SK-N-SH (cell line): ENCODE measurements at regions not wholly inside any gene's neighbourhood (a gene's known extent, or its start where the extent isn't known, plus 50 kb on each side); places are given as distances from the start of the nearest gene placed in this dataset.

Experiments
- CTCF ChIA-PET: fragments of 300-600, 350-600 bp; formaldehyde crosslinking; extraction: SDS; loops from one replicate; lab custom pipeline; 2021; lab: Yijun Ruan, JAX
- POLR2A ChIA-PET: fragments of 350-600 bp; sonication (Branson Sonifier 250); formaldehyde crosslinking; extraction: SDS; loops from one replicate; lab custom pipeline; 2020; ENCODE audit warnings: antibody characterized with exemption, inconsistent platforms; lab: Yijun Ruan, JAX
- DNase-seq: peaks from one replicate; pipeline ENCODE4 v3.0.0; 2012
- H2AFZ ChIP-seq: fragments of 200-600 bp; sonication (generic); 2 replicates; pipeline ENCODE4 v1.8.1; 2016; ENCODE audit warnings: antibody characterized with exemption, mild to moderate bottlenecking, low read depth
- H3F3A ChIP-seq: fragments of 200-600 bp; sonication (generic); replicated peaks from 2 replicates; pipeline ENCODE3; 2016; ENCODE audit warnings: antibody characterized with exemption, mild to moderate bottlenecking; ENCODE audit not compliant: insufficient read depth
- H3K27ac ChIP-seq, 2 experiments: fragments of 200-500 bp in 1 of 2; fragments of 200-600 bp in 1 of 2; sonication (Bioruptor generic) in 1 of 2; sonication (generic), shearing (Covaris generic) in 1 of 2; 2 replicates each; pipeline versions ENCODE4 v1.5.1 to v1.6.1; 2014 to 2016; ENCODE audit warnings: low read depth in 2 of 2, inconsistent platforms in 1 of 2, low read length in 1 of 2, mild to moderate bottlenecking in 1 of 2, mixed read lengths in 1 of 2
- H3K27me3 ChIP-seq: fragments of 200-600 bp; sonication (generic), shearing (Covaris generic); 2 replicates; pipeline ENCODE4 v1.6.1; 2016; ENCODE audit warnings: mixed run types; ENCODE audit not compliant: insufficient read depth
- H3K36me3 ChIP-seq, 2 experiments: fragments of 200-500 bp in 1 of 2; fragments of 200-600 bp in 1 of 2; sonication (Bioruptor generic) in 1 of 2; sonication (generic) in 1 of 2; replicated peaks in 1 of 2; 2 replicates each; pipeline versions ENCODE3 to v1.5.1; 2014 to 2016; ENCODE audit warnings: low read length in 1 of 2, mild to moderate bottlenecking in 1 of 2; ENCODE audit not compliant: insufficient read depth in 2 of 2, control insufficient read depth in 1 of 2
- H3K4me1 ChIP-seq, 2 experiments: fragments of 200-500 bp in 1 of 2; fragments of 200-600 bp in 1 of 2; sonication (Bioruptor generic) in 1 of 2; sonication (generic), shearing (Covaris generic) in 1 of 2; 2 replicates each; pipeline versions ENCODE4 v1.5.1 to v1.6.1; 2014 to 2016; ENCODE audit warnings: low read depth in 1 of 2, low read length in 1 of 2, mixed run types in 1 of 2; ENCODE audit not compliant: insufficient read depth in 2 of 2, control insufficient read depth in 1 of 2
- H3K4me2 ChIP-seq: fragments of 200-600 bp; sonication (generic), shearing (Covaris generic); 2 replicates; pipeline ENCODE4 v1.6.1; 2017; ENCODE audit warnings: mixed run types
- H3K4me3 ChIP-seq, 2 experiments: fragments of 200-500 bp in 1 of 2; fragments of 200-600 bp in 1 of 2; sonication (Bioruptor generic) in 1 of 2; sonication (generic), shearing (Covaris generic) in 1 of 2; 2 replicates each; pipeline versions ENCODE4 v1.5.1 to v1.8.1; 2014 to 2016; ENCODE audit warnings: low read depth in 2 of 2, inconsistent platforms in 1 of 2, low read length in 1 of 2, mild to moderate bottlenecking in 1 of 2, mixed read lengths in 1 of 2, moderate library complexity in 1 of 2
- H3K79me2 ChIP-seq: fragments of 200-600 bp; sonication (generic); 2 replicates; pipeline ENCODE4 v1.8.1; 2017; ENCODE audit warnings: mild to moderate bottlenecking; ENCODE audit not compliant: insufficient read depth
- H3K9ac ChIP-seq: fragments of 200-600 bp; sonication (generic); 2 replicates; pipeline ENCODE4 v1.6.1; 2017; ENCODE audit warnings: mixed run types
- H3K9me2 ChIP-seq: fragments of 200-600 bp; sonication (generic); 2 replicates; pipeline ENCODE4 v1.6.1; 2017; ENCODE audit warnings: mixed run types
- H3K9me3 ChIP-seq: fragments of 200-600 bp; sonication (generic); 2 replicates; pipeline ENCODE4 v1.6.1; 2017; ENCODE audit warnings: mixed run types, mild to moderate bottlenecking, moderate library complexity
- H4K20me1 ChIP-seq: fragments of 200-600 bp; sonication (generic); 2 replicates; pipeline ENCODE4 v1.6.1; 2017; ENCODE audit warnings: mild to moderate bottlenecking, mixed run types; ENCODE audit not compliant: insufficient read depth
- EP300 ChIP-seq, 2 experiments: IDR thresholded peaks; 2 replicates each; pipeline versions ENCODE4 v1.4.0 to v1.6.1; 2012; ENCODE audit warnings: borderline replicate concordance in 1 of 2, low read depth in 1 of 2, low read length in 1 of 2
- FOXJ3 ChIP-seq: sonication (generic); formaldehyde crosslinking; IDR thresholded peaks from 2 replicates; pipeline ENCODE4 v1.5.1; 2020; ENCODE audit warnings: mild to moderate bottlenecking, missing genetic modification reagents
- GABPA ChIP-seq: IDR thresholded peaks from 2 replicates; pipeline ENCODE4 v1.4.0; 2012; ENCODE audit warnings: low read depth, mild to moderate bottlenecking
- GATA2 ChIP-seq: sonication (generic); formaldehyde crosslinking; IDR thresholded peaks from 2 replicates; pipeline ENCODE4 v1.5.0; 2020; ENCODE audit warnings: mild to moderate bottlenecking, missing genetic modification reagents
- IRF3 ChIP-seq: fragments of 150-350 bp; IDR thresholded peaks from 2 replicates; pipeline ENCODE4 v1.6.1; 2016; ENCODE audit warnings: mild to moderate bottlenecking, low read depth, low read length
- JUND ChIP-seq: IDR thresholded peaks from 2 replicates; pipeline ENCODE4 v1.4.0; 2012
- NFIC ChIP-seq: IDR thresholded peaks from 2 replicates; pipeline ENCODE4 v1.4.0; 2012; ENCODE audit warnings: borderline replicate concordance
- NRF1 ChIP-seq: IDR thresholded peaks from 2 replicates; pipeline ENCODE4 v1.6.1; 2012; ENCODE audit warnings: low read depth, mild to moderate bottlenecking, low read length
- PBX3 ChIP-seq: IDR thresholded peaks from 2 replicates; pipeline ENCODE4; 2012
- POLR2AphosphoS5 ChIP-seq: IDR thresholded peaks from 2 replicates; pipeline ENCODE4 v1.6.1; 2012; ENCODE audit warnings: low read depth, low read length
- REST ChIP-seq: IDR thresholded peaks from 2 replicates; pipeline ENCODE4 v1.6.1; 2012; ENCODE audit warnings: mild to moderate bottlenecking, low read depth, low read length, moderate library complexity
- RFX5 ChIP-seq: IDR thresholded peaks from 2 replicates; pipeline ENCODE4 v1.6.1; 2012; ENCODE audit warnings: mild to moderate bottlenecking, improper control_type of control experiment, low read length
- SMC3 ChIP-seq: IDR thresholded peaks from 2 replicates; pipeline ENCODE4 v1.6.1; 2012; ENCODE audit warnings: low read depth, low read length, improper control_type of control experiment
- TAF1 ChIP-seq: IDR thresholded peaks from 2 replicates; pipeline ENCODE4 v1.6.1; 2012; ENCODE audit warnings: low read depth, mild to moderate bottlenecking, low read length, moderate library complexity, borderline replicate concordance
- TEAD4 ChIP-seq: IDR thresholded peaks from 2 replicates; pipeline ENCODE4 v1.4.0; 2012; ENCODE audit warnings: mild to moderate bottlenecking, borderline replicate concordance; ENCODE audit not compliant: insufficient read depth
- USF2 ChIP-seq: fragments of 150-350 bp; IDR thresholded peaks from 2 replicates; pipeline ENCODE4 v1.6.1; 2017; ENCODE audit warnings: antibody characterized with exemption, low read length, low read depth, borderline replicate concordance
- YY1 ChIP-seq: IDR thresholded peaks from 2 replicates; pipeline ENCODE4 v1.4.0; 2012; ENCODE audit warnings: low read depth, mild to moderate bottlenecking
- WGBS: methylation state at CpG from one replicate; pipeline ENCODE4 v1.1.6; 2017; ENCODE audit warnings: low lambda C conversion rate; 5-methylcytosine and 5-hydroxymethylcytosine counted together

- H3K27me3 ChIP-seq: no peaks in the 10 kb centered on the region
- H4K20me1 ChIP-seq: no peaks in the 10 kb centered on the region
- H3K9me2 ChIP-seq: 0 out of 2 replicates have a peak, but pooled peaks cover 4% of the 10 kb centered on the region
- no peak for DNase-seq
- no peak overlapping the region for H3K9ac ChIP-seq
- no peak overlapping the region for H2AFZ ChIP-seq
- no peaks in the 10 kb centered on the region for H3K79me2 ChIP-seq
- H3K4me3 ChIP-seq: no peak overlapping the region
- POLR2A ChIA-PET: no interaction called here
- no peaks in the 10 kb centered on the region for H3K4me1 ChIP-seq
- no peaks in the 10 kb centered on the region for H3F3A ChIP-seq
- H3K9me3 ChIP-seq: no peaks in the 10 kb centered on the region
- H3K4me2 ChIP-seq: no peak overlapping the region
- 13% methylated on average over 5 of the region's 5 CpGs for WGBS
- CTCF ChIA-PET: no interaction called here
- TF ChIP-seq PBX3: no peak
- TF ChIP-seq USF2: no peak
- no peak for TF ChIP-seq FOXJ3
- no peak for TF ChIP-seq RFX5
- no peak for TF ChIP-seq SMC3
- TF ChIP-seq GABPA: no peak
- TF ChIP-seq POLR2AphosphoS5: no peak
- no peak for TF ChIP-seq JUND
- TF ChIP-seq REST: no peak
- TF ChIP-seq TEAD4: no peak
- no peak for TF ChIP-seq IRF3
- no peak for TF ChIP-seq EP300 (IDR thresholded peaks at IDR 0.05; ENCODE audit: borderline replicate concordance in 1 of 2, low read depth in 1 of 2, low read length in 1 of 2)
- no peak for TF ChIP-seq NRF1
- TF ChIP-seq GATA2 (CRISPR knock-in tag): no peak
- no peak for TF ChIP-seq NFIC
- no peak for TF ChIP-seq TAF1
- no peak for TF ChIP-seq YY1
- H3K27ac ChIP-seq: no peak overlapping the region
- H3K36me3 ChIP-seq: no peaks in the 10 kb centered on the region
Measured at GRCh38 chr12:127911291-127911690, 355.7 kb upstream of the TMEM132C start.
